Activated T-helper 9 cell treated with anti-CD3 and anti-CD28 coated beads, Interleukin-2, amount 50 U/mL, for 16 hours (primary cell): ENCODE measurements at regions not wholly inside any gene's neighbourhood (a gene's known extent, or its start where the extent isn't known, plus 50 kb on each side); places are given as distances from the start of the nearest gene placed in this dataset.

Experiments
- DNase-seq: peaks from one replicate; pipeline ENCODE4 v3.0.0-alpha.2; 2020; ENCODE audit warnings: low read depth

GRCh38 chr14:101229666-101230065, 326.1 kb upstream of the RTL1 start:
- DNase-seq, result no peak

GRCh38 chr14:101230161-101230850, 326.8 kb upstream of the RTL1 start:
- no peak for DNase-seq

GRCh38 chr14:101230851-101231550, 327.5 kb upstream of the RTL1 start:
- DNase-seq, result no peak

- DNase-seq, result no peak
These were observed 328.3 kb upstream of the RTL1 start for GRCh38 chr14:101231828-101232227.

- no peak for DNase-seq
These were observed 328.8 kb upstream of the DIO3 start for GRCh38 chr14:101232340-101233020.

- DNase-seq, result no peak
These were observed 328.3 kb upstream of the DIO3 start for GRCh38 chr14:101233021-101233366.

GRCh38 chr14:101233391-101233790, 327.9 kb upstream of the DIO3 start:
- no peak for DNase-seq

GRCh38 chr14:101233808-101234207, 327.5 kb upstream of the DIO3 start:
- DNase-seq, result no peak

GRCh38 chr14:101234244-101234937, 326.9 kb upstream of the DIO3 start:
- no peak for DNase-seq

GRCh38 chr14:101234999-101235334, 326.3 kb upstream of the DIO3 start:
- DNase-seq, result no peak

- DNase-seq, result peak; percentile 3
These were observed 325.8 kb upstream of the DIO3 start for GRCh38 chr14:101235335-101236103.

- DNase-seq, result no peak
These were observed 324.6 kb upstream of the DIO3 start for GRCh38 chr14:101236496-101237251.

GRCh38 chr14:101237252-101237616, 324.1 kb upstream of the DIO3 start:
- no peak for DNase-seq

- no peak for DNase-seq
These were observed 322.2 kb upstream of the DIO3 start for GRCh38 chr14:101239065-101239464.

GRCh38 chr14:101241147-101241546, 320.1 kb upstream of the DIO3 start:
- no peak for DNase-seq

- DNase-seq, result no peak
These were observed 319.5 kb upstream of the DIO3 start for GRCh38 chr14:101241807-101242278.

- DNase-seq, result no peak
These were observed 318.6 kb upstream of the DIO3 start for GRCh38 chr14:101242442-101243385.

- no peak for DNase-seq
These were observed 317.5 kb upstream of the DIO3 start for GRCh38 chr14:101243587-101244338.
